ENCODE measurements at regions not wholly inside any gene's neighbourhood (a gene's known extent, or its start where the extent isn't known, plus 50 kb on each side); places are given as distances from the start of the nearest gene placed in this dataset.

- TF ChIP-seq, protein P1, sequence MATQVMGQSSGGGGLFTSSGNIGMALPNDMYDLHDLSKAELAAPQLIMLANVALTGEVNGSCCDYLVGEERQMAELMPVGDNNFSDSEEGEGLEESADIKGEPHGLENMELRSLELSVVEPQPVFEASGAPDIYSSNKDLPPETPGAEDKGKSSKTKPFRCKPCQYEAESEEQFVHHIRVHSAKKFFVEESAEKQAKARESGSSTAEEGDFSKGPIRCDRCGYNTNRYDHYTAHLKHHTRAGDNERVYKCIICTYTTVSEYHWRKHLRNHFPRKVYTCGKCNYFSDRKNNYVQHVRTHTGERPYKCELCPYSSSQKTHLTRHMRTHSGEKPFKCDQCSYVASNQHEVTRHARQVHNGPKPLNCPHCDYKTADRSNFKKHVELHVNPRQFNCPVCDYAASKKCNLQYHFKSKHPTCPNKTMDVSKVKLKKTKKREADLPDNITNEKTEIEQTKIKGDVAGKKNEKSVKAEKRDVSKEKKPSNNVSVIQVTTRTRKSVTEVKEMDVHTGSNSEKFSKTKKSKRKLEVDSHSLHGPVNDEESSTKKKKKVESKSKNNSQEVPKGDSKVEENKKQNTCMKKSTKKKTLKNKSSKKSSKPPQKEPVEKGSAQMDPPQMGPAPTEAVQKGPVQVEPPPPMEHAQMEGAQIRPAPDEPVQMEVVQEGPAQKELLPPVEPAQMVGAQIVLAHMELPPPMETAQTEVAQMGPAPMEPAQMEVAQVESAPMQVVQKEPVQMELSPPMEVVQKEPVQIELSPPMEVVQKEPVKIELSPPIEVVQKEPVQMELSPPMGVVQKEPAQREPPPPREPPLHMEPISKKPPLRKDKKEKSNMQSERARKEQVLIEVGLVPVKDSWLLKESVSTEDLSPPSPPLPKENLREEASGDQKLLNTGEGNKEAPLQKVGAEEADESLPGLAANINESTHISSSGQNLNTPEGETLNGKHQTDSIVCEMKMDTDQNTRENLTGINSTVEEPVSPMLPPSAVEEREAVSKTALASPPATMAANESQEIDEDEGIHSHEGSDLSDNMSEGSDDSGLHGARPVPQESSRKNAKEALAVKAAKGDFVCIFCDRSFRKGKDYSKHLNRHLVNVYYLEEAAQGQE (IDR thresholded peaks at IDR 0.05; ENCODE audit: insufficient replicate concordance, low read depth), result no peak
- TF ChIP-seq SPI1 (IDR thresholded peaks at IDR 0.05; ENCODE audit: borderline replicate concordance, low read depth) (no peak), POLR2AphosphoS5 (IDR thresholded peaks at IDR 0.05; ENCODE audit: low read depth) (no peak), GABPA (IDR thresholded peaks at IDR 0.05; ENCODE audit: low read depth) (no peak)
- TF ChIP-seq, protein P2, sequence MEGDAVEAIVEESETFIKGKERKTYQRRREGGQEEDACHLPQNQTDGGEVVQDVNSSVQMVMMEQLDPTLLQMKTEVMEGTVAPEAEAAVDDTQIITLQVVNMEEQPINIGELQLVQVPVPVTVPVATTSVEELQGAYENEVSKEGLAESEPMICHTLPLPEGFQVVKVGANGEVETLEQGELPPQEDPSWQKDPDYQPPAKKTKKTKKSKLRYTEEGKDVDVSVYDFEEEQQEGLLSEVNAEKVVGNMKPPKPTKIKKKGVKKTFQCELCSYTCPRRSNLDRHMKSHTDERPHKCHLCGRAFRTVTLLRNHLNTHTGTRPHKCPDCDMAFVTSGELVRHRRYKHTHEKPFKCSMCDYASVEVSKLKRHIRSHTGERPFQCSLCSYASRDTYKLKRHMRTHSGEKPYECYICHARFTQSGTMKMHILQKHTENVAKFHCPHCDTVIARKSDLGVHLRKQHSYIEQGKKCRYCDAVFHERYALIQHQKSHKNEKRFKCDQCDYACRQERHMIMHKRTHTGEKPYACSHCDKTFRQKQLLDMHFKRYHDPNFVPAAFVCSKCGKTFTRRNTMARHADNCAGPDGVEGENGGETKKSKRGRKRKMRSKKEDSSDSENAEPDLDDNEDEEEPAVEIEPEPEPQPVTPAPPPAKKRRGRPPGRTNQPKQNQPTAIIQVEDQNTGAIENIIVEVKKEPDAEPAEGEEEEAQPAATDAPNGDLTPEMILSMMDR (IDR thresholded peaks at IDR 0.05; ENCODE audit: insufficient read depth, low read length), result no peak
- Histone ChIP-seq H3K4me3 (replicated peaks; ENCODE audit: insufficient read depth, low read length) (no peak overlapping the region), H3K27ac (replicated peaks) (no peak overlapping the region), H3K27me3 (ENCODE audit: insufficient read depth, poor library complexity, severe bottlenecking) (no peaks in the 10 kb centered on the region)
- no peak for DNase-seq (ENCODE audit: low read depth in 1 of 2, low spot score in 1 of 2)
Observed at GRCh38 chr4:53732661-53733060, 141.4 kb upstream of the LNX1 start.

GRCh38 chr4:53730031-53730805 lies 138.9 kb upstream of the LNX1 start:
- TF ChIP-seq SPI1 (IDR thresholded peaks at IDR 0.05; ENCODE audit: borderline replicate concordance, low read depth), result no peak
- no peak for TF ChIP-seq GABPA (IDR thresholded peaks at IDR 0.05; ENCODE audit: low read depth)
- TF ChIP-seq, protein P1 (IDR thresholded peaks at IDR 0.05; ENCODE audit: insufficient replicate concordance, low read depth), result no peak
- TF ChIP-seq, protein P2 (IDR thresholded peaks at IDR 0.05; ENCODE audit: insufficient read depth, low read length), result no peak
- no peak for TF ChIP-seq POLR2AphosphoS5 (IDR thresholded peaks at IDR 0.05; ENCODE audit: low read depth)
- Histone ChIP-seq H3K4me3 (replicated peaks; ENCODE audit: insufficient read depth, low read length) (no peak overlapping the region), H3K27ac (replicated peaks) (no peak overlapping the region), H3K27me3 (ENCODE audit: insufficient read depth, poor library complexity, severe bottlenecking) (no peaks in the 10 kb centered on the region)
- no peak for DNase-seq (ENCODE audit: low read depth in 1 of 2, low spot score in 1 of 2)

DNA sequence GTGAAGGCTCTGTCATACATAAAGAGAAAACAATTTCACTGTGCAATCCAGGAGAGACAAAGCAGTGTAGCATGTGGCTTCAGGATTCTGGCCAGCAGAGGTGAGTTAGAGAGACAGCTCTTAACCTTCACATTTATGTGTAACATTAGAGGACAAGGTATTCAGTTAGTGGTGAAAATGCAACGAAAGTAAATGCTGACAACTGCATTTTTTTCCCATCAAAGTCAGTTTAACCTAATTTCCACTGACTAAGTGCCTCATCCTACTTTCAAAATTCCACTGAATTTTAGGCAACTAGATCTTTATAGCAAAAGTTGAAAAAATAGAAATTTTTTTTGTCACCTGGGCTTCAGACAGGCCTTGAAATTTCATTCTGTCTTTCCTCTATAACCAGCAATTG lies 130.8 kb upstream of the LNX1 start:
- H3K27ac ChIP-seq (replicated peaks), result no peak overlapping the region
- H3K27me3 ChIP-seq (ENCODE audit: insufficient read depth, poor library complexity, severe bottlenecking), result no peaks in the 10 kb centered on the region
- TF ChIP-seq, protein P1 (IDR thresholded peaks at IDR 0.05; ENCODE audit: insufficient replicate concordance, low read depth), result no peak
- TF ChIP-seq POLR2AphosphoS5 (IDR thresholded peaks at IDR 0.05; ENCODE audit: low read depth), result no peak
- H3K4me3 ChIP-seq (replicated peaks; ENCODE audit: insufficient read depth, low read length), result no peak overlapping the region
- no peak for DNase-seq (ENCODE audit: low read depth in 1 of 2, low spot score in 1 of 2)
